ENCODE measurements at regions not wholly inside any gene's neighbourhood (a gene's known extent, or its start where the extent isn't known, plus 50 kb on each side); places are given as distances from the start of the nearest gene placed in this dataset.

DNA sequence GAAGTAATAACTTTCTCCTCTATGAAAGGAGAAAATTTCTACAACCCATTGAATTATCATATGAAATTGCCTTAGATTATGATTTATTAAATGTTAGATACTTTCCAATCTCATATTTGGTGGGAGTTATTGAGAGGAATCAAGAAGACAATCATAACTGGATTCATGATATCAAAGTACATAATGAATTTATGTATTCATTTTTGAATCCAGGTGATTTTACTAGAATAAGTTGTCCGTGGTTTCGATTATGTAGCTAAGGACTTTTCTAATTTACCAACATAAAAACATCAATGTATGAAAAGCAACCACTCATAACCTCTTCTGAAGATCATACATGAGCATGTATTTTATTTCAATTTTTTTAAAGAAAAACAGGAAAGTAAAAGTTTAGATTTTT is 1225.0 kb upstream of the MIR17HG start:
- no peaks in the 10 kb centered on the region for H3K9me3 ChIP-seq (ENCODE audit: control insufficient read depth, insufficient read depth, low read depth, low read length)
- H3K4me3 ChIP-seq (ENCODE audit: low read depth, low read length): no peak overlapping the region
- POLR2A ChIA-PET: no interaction called here
- no peaks in the 10 kb centered on the region for H3K4me1 ChIP-seq (ENCODE audit: control insufficient read depth, insufficient read depth, low read length)
- CTCF ChIA-PET: no interaction called here
- no peaks in the 10 kb centered on the region for H3K36me3 ChIP-seq (ENCODE audit: control insufficient read depth in 2 of 2, insufficient read depth in 1 of 2, low read length in 2 of 2)
- TF ChIP-seq ZNF138 (tag by site-specific recombination; IDR thresholded peaks at IDR 0.05; ENCODE audit: borderline replicate concordance): no peak
- TF ChIP-seq ZNF157 (tag by site-specific recombination; IDR thresholded peaks at IDR 0.05): no peak
- TF ChIP-seq, protein P1, sequence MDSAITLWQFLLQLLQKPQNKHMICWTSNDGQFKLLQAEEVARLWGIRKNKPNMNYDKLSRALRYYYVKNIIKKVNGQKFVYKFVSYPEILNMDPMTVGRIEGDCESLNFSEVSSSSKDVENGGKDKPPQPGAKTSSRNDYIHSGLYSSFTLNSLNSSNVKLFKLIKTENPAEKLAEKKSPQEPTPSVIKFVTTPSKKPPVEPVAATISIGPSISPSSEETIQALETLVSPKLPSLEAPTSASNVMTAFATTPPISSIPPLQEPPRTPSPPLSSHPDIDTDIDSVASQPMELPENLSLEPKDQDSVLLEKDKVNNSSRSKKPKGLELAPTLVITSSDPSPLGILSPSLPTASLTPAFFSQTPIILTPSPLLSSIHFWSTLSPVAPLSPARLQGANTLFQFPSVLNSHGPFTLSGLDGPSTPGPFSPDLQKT (IDR thresholded peaks at IDR 0.05; ENCODE audit: borderline replicate concordance, low read depth, low read length): no peak
- H3K27ac ChIP-seq (ENCODE audit: extremely low read depth, low read depth, low read length): no peak overlapping the region

DNA sequence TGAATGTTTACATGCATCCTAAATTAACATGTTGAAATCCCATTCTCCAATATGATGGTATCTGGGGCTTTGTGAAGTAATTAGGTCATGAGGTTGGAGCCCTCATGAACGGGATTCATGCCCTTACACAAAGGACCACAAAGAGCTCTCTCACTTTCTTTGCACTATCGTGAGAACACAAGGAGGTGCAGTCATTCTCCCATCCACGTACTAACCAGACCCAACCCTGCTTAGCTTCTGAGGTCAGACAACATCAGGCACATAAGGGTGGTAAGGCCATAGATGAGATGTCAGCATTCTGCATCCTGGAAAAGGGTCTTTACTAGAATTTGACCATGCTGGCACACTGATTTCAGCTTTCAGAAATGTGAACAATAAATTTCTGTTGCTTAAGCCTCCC is 1211.9 kb upstream of the MIR17HG start:
- Histone ChIP-seq H3K36me3 (ENCODE audit: control insufficient read depth in 2 of 2, insufficient read depth in 1 of 2, low read length in 2 of 2) (no peaks in the 10 kb centered on the region), H3K4me3 (ENCODE audit: low read depth, low read length) (no peak overlapping the region), H3K9me3 (ENCODE audit: control insufficient read depth, insufficient read depth, low read depth, low read length) (no peaks in the 10 kb centered on the region), H3K4me1 (ENCODE audit: control insufficient read depth, insufficient read depth, low read length) (no peaks in the 10 kb centered on the region), H3K27ac (ENCODE audit: extremely low read depth, low read depth, low read length) (no peak overlapping the region)
- ChIA-PET CTCF (interaction anchor here (0.7 kb wide), 1 partner anchor 10 kb away, joined by 3 read pairs; no protein-coding TSS in a partner anchor), POLR2A (no interaction called here)
- TF ChIP-seq ZNF394 (tag by site-specific recombination; IDR thresholded peaks at IDR 0.05; ENCODE audit: borderline replicate concordance): no peak

DNA sequence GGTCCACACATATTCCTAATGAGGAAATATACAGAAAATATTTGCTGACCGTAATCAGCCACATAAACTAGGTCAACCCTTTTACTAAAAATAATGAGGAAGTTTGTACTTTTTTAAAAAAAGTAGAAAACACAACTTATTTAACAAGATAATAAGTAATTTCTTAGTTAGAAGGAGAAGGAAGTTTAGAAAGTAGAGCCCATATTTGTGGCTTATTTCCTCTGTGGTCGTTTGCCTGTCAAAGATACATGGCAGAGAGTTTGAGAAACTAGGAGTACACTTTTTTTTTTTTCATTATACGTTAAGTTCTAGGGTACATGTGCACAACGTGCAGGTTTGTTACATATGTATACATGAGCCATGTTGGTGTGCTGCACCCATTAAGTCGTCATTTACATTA is 1205.2 kb upstream of the MIR17HG start:
- ChIA-PET CTCF (no interaction called here), POLR2A (no interaction called here)

More for the DNA sequence above, 1205.2 kb upstream of the MIR17HG start:
- Histone ChIP-seq H3K4me1 (ENCODE audit: control insufficient read depth, insufficient read depth, low read length) (no peaks in the 10 kb centered on the region), H3K4me3 (ENCODE audit: low read depth, low read length) (no peak overlapping the region), H3K36me3 (ENCODE audit: control insufficient read depth in 2 of 2, insufficient read depth in 1 of 2, low read length in 2 of 2) (no peaks in the 10 kb centered on the region), H3K27ac (ENCODE audit: extremely low read depth, low read depth, low read length) (no peak overlapping the region), H3K9me3 (ENCODE audit: control insufficient read depth, insufficient read depth, low read depth, low read length) (no peaks in the 10 kb centered on the region)
- TF ChIP-seq ZNF510 (tag by site-specific recombination; IDR thresholded peaks at IDR 0.05; ENCODE audit: insufficient replicate concordance) (no peak), MEIS1 (CRISPR knock-in tag; IDR thresholded peaks at IDR 0.05; ENCODE audit: borderline replicate concordance) (no peak), ZNF560 (tag by site-specific recombination; IDR thresholded peaks at IDR 0.05; ENCODE audit: borderline replicate concordance) (no peak), ZXDB (tag by site-specific recombination; IDR thresholded peaks at IDR 0.05) (no peak), ZNF24 (tag by site-specific recombination; IDR thresholded peaks at IDR 0.05) (no peak), ZNF148 (tag by site-specific recombination; IDR thresholded peaks at IDR 0.05; ENCODE audit: borderline replicate concordance) (no peak), ZNF174 (tag by site-specific recombination; IDR thresholded peaks at IDR 0.05) (no peak), MZF1 (tag by site-specific recombination; IDR thresholded peaks at IDR 0.05; ENCODE audit: borderline replicate concordance) (no peak), ZNF239 (tag by site-specific recombination; IDR thresholded peaks at IDR 0.05) (no peak), ZNF626 (tag by site-specific recombination; IDR thresholded peaks at IDR 0.05) (no peak), ZNF335 (tag by site-specific recombination; conservative IDR thresholded peaks at IDR 0.05) (no peak), BCL11B (tag by site-specific recombination; IDR thresholded peaks at IDR 0.05; ENCODE audit: low read depth) (no peak), ZNF133 (tag by site-specific recombination; IDR thresholded peaks at IDR 0.05) (no peak), ZNF10 (tag by site-specific recombination; IDR thresholded peaks at IDR 0.05) (no peak)
- TF ChIP-seq, protein P2, sequence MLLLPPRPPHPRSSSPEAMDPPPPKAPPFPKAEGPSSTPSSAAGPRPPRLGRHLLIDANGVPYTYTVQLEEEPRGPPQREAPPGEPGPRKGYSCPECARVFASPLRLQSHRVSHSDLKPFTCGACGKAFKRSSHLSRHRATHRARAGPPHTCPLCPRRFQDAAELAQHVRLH (tag by site-specific recombination; IDR thresholded peaks at IDR 0.05): no peak
- TF ChIP-seq, protein P3, sequence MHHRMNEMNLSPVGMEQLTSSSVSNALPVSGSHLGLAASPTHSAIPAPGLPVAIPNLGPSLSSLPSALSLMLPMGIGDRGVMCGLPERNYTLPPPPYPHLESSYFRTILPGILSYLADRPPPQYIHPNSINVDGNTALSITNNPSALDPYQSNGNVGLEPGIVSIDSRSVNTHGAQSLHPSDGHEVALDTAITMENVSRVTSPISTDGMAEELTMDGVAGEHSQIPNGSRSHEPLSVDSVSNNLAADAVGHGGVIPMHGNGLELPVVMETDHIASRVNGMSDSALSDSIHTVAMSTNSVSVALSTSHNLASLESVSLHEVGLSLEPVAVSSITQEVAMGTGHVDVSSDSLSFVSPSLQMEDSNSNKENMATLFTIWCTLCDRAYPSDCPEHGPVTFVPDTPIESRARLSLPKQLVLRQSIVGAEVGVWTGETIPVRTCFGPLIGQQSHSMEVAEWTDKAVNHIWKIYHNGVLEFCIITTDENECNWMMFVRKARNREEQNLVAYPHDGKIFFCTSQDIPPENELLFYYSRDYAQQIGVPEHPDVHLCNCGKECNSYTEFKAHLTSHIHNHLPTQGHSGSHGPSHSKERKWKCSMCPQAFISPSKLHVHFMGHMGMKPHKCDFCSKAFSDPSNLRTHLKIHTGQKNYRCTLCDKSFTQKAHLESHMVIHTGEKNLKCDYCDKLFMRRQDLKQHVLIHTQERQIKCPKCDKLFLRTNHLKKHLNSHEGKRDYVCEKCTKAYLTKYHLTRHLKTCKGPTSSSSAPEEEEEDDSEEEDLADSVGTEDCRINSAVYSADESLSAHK (tag by site-specific recombination; IDR thresholded peaks at IDR 0.05): no peak

Measured in HEK293 (cell line).